ENCODE measurements at regions not wholly inside any gene's neighbourhood (a gene's known extent, or its start where the extent isn't known, plus 50 kb on each side); places are given as distances from the start of the nearest gene placed in this dataset.

DNA sequence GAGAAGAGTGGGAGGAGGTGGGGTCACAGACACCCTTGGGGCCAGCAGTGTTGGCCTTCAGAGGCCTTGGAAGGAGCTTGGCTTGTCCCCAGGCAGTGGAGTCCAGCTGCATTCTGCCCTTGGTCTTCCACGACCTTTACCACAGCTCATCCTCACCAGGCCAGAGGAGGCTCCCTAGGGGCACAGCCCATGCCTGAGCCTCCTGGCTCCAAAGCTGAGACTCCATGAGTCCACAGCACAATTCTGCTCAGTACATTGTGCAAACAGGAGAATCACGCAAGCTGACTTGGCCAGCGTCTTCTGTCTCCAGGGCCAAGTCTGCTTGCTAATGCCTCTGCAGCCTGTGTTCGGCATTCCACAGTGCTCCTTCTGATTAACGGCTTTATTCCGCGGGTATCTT lies 337.2 kb downstream of the SMOC2 start:
- TF ChIP-seq, protein P1, sequence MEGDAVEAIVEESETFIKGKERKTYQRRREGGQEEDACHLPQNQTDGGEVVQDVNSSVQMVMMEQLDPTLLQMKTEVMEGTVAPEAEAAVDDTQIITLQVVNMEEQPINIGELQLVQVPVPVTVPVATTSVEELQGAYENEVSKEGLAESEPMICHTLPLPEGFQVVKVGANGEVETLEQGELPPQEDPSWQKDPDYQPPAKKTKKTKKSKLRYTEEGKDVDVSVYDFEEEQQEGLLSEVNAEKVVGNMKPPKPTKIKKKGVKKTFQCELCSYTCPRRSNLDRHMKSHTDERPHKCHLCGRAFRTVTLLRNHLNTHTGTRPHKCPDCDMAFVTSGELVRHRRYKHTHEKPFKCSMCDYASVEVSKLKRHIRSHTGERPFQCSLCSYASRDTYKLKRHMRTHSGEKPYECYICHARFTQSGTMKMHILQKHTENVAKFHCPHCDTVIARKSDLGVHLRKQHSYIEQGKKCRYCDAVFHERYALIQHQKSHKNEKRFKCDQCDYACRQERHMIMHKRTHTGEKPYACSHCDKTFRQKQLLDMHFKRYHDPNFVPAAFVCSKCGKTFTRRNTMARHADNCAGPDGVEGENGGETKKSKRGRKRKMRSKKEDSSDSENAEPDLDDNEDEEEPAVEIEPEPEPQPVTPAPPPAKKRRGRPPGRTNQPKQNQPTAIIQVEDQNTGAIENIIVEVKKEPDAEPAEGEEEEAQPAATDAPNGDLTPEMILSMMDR (IDR thresholded peaks at IDR 0.05; ENCODE audit: borderline replicate concordance, extremely low read depth, low read length, poor library complexity, severe bottlenecking): no peak
- no peak for TF ChIP-seq EZH2 (IDR thresholded peaks at IDR 0.05; ENCODE audit: borderline replicate concordance, low read depth, low read length, severe bottlenecking)
